OCI-M1 (cell line): ENCODE measurements at regions not wholly inside any gene's neighbourhood (a gene's known extent, or its start where the extent isn't known, plus 50 kb on each side); places are given as distances from the start of the nearest gene placed in this dataset.
"Not testable (repeated sequence)": the region's sequence is repeated elsewhere in the genome, so short reads cannot be mapped to it uniquely, and the experiment has no call there.

Source experiments
- DNase-seq: peaks from one replicate; lab custom pipeline; 2025; lab: John Stamatoyannopoulos, UW

DNA sequence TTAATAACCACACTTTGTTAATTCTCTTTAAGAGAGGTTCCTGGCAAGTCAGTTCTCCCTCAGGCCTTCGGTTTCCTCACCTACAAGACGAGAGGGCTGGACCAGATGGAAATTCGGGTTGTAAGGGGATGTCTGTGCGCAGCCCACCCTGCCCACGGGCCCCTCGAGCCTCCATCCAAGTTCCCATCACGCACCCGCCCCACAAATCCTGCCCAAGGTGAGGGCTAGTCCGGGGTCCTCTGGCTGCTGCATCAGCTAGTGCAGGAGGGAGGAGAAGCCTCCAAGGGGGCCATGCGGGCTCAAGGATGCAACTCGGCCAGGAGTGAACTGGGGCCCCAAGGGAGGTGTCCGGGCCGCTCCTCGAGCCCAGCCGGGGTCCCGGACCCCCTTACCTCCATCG lies 169.6 kb upstream of the TP53TG3 start:
- DNase-seq = not testable (repeated sequence)

DNA sequence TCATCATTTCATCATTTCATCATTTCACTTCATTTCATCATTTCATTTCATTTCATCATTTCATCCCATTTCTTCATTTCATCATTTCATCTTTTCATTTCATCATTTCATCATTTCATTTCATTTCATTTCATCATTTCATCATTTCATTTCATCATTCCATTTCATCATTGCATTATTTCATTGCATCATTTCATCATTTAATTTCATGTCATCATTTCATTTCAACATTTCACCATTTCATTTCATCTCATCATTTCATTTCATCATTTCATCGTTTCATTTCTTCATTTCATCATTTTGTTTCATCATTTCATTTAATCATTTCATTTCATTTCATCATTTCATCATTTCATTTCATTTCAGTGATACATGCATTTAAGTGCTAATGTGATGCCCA lies 166.9 kb upstream of the TP53TG3 start:
- DNase-seq = not testable (repeated sequence)

DNA sequence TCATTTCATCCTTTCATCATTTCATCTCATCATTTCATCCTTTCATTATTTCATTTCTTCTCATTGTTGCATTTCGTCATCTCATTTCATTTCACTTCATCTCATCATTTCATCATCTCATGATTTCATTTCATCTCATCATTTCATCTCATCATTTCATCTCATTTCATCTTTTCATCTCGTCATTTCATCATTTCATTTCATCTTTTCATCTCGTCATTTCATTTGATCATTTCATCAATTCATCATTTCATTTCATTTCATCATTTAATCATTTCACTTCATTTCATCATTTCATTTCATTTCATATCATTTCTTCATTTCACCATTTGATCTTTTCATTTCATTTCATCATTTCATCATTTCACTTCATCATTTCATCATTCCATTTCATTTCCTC lies 131.3 kb upstream of the TP53TG3 start:
- not testable (repeated sequence) for DNase-seq

DNA sequence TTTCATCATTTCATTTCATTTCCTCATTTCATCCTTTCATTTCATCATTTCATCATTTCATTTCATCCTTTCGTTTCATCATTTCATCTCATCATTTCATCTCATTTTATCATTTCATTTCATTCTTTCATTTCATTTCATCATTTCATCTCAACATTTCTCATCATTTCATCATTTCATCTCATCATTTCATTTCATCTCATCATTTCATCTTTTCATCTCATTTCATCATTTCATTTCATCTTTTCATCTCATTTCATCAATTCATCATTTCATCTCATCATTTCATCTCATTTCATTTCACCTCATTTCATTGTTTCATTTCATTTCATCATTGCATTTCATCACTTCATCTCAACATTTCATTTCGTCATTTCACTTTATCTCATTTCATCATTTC lies 129.7 kb upstream of the TP53TG3 start:
- DNase-seq = not testable (repeated sequence)
